NOMO-1 treated with DMSO at 0.1 percent for 48 hours (cell line): ENCODE measurements at regions not wholly inside any gene's neighbourhood (a gene's known extent, or its start where the extent isn't known, plus 50 kb on each side); places are given as distances from the start of the nearest gene placed in this dataset.
"Not testable (repeated sequence)": the region's sequence is repeated elsewhere in the genome, so short reads cannot be mapped to it uniquely, and the experiment has no call there.

Experiments
- DNase-seq: peaks from one replicate; lab custom pipeline; 2025; ENCODE audit not compliant: unreplicated experiment; lab: John Stamatoyannopoulos, UW

DNA sequence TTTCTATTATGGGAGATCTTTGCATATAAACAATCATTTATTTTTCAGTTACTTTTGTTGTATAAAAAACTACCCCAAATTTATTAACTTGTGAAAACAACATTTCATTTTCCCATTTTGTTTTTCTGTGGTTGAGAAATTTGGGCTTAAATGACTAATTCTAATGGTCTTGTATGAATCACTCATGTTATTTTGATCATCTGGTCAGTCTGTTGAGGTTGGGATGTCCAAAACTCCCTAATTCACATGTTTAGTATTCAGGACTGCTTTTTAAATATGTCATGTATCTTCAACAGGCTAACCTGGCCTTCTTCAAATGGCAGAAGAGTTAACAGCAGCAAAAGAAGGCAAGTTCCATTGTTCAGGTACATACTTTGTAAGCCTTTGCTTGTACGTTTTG is 788.1 kb downstream of the TRIB2 start:
- DNase-seq: no peak

DNA sequence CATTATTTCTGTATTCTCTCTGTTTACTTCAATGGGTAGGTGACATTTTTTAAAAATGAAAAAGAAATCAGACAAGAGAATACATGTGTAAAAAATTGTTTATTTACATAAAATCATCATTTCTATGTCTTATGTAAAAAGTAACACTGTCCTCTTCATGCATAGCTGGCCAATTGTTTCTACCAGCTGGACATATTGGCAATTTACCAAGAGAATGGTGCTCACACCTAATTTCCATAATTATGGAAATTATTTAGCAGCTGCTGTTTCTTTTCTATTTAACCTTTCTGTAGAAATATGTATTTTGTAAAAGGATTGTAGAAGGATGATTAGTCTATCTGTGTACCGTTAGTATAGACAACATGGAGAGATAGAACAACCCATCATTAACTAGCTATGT is 791.9 kb downstream of the TRIB2 start:
- no peak for DNase-seq

DNA sequence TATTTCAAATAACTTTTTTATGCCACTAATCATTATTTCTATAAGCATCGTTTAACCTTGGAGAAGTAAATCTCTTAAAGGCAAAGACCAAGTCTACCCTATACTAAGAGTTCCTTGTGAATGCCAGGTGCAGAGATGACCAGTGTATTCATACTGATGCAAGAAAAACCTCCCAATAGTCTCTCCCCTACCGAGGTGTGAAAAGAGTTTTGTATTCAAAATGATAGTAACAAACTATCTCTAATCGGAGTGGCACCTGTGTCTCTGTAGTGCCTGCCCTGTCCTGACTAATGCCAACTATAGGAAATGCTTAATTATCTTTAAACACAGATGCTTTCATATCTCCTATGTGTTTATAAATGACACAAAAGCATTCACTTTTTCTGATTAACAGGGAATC is 798.5 kb downstream of the TRIB2 start:
- DNase-seq: no peak

DNA sequence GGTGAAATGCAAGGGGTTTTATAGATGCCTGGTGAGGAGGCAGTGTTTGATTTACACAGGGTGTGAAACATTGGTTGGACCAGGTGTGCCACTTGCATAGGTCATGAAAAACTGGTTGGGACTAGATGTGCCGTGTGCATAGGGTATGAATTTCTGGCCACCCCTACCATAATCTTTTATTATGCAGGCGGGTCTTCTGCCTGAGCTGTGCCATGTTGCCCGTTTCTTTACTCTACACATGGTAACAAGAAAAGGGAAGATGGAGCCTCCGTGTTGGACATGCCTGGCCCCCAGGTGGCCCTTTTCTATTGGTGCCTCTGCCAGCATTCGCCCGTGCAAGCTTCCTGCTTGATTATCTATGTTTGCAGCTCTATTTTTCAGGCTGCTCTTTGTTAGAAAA is 805.4 kb downstream of the TRIB2 start:
- no peak for DNase-seq

DNA sequence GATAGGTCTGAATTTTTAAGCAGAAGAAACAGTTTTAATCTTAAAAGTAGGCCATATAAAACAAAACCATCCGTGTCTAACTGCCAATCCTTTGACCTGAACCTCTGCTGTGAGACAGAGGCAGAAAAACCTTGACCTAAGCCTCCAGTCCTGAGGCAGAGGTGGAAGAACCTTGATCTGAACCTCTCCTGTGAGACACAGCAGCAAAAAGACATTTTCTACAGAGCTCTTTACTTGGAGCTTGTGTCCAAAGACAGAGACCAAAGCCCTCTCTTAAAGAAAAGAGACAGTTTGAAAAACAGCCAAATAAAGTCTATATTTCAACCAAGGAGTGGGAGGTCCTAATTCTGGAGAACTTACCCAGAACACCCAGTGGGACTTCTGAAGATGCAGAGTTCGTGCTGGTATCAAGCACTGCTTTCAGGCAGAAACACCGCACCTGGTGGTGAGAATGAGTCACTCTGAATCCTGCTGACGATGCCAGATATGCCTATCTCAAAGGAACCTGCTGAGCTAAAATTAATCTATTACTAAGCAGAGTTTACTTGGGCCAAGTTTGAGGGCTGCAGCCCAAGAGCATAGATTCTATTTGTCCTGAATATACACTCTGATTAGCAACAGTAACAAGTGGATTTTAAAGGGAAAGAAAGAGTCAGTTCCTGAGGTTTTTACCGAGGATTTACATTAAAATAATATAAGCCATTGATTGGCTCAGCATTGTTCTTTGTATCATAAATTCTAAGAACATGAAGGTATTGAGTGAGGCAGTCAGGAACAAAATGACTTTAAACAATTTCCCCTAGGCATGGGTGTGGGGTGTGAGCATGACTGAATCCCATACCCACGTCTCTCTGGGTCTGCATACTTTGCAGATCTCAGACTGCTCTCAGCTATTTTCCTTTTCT is 806.4 kb downstream of the TRIB2 start:
- DNase-seq: no peak

DNA sequence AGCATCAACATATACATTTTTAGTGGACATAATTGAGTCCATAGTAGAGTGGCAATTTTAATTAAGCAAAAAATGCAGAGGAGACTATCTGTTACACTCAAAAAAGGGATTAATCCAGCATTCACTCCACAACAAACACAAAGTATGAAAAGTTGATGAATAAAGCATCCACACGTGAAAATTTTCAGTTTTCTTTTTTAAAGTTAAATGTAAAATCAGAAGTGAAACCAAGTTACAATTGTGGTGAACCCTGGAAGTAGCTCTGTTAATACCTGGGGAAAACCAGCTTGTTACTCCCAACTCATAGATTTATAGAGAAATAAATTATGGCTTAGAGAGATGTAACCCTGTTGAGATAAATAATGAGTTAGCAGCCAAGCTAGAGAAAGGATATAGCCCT is 807.8 kb downstream of the TRIB2 start:
- DNase-seq: no peak

DNA sequence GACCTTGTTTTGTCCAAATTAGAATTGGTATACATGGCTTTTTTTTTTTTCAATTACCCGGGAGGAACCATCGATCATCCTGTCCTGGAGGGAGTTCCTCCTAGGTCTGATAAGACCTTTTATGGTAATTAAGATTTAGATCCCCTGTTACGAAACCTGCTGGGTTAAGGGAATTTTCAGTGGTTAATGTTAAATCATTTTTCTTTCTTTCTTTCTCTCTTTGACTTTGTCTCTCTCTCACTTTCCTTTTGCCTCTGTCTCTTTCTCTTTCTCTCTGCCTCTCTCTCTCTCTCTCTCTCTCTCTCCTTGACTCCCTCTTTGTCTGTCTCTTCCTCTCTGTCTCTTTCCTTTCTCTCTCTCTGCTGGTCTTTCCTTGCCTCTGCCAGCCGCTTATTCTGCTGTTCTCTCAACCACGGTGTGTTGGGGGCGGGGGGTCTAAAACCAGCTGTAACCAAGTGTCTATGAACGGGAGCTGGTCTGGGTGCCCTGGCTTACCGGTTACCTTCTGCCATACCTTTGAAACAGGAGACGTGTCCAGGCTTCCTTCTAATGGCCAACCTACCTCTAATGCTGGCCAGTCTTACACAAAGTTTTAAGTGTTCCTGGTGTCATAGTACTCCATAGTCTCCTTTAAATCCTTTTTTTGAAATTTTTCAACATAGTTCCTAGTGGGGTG is 815.1 kb downstream of the TRIB2 start:
- not testable (repeated sequence) for DNase-seq

DNA sequence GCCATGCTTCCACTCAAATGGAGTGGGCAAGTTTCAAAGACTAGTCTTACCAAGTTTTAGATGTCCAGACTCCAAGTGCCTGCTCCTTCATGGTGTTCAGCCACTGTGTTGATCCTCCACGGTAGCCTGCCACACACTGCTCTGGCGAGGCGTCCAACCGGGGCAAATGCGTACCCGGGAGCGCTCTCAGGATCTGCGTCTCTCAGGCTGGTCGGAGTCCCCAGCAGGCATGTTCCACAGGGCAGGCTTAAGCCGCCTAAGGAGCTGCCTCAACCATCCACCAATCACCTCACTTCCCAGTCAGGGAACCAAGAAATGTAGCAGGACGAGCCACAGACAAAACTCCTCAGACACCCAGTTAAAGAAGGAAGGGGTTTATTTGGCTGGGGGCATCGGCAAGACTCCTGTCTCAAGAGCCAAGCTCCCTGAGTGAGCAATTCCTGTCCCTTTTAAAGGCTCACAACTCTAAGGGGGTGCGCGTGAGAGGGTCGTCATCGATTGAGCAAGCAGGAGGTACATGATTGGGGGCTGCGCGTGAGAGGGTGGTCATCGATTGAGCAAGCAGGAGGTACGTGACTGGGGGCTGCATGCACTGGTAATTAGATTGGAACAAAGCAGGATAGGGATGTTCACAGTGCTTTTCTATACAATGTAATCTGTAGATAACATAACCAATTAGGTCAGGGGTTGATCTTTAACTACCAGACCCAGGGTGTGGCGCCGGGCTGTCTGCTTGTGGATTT is 816.2 kb downstream of the TRIB2 start:
- DNase-seq: not testable (repeated sequence)

DNA sequence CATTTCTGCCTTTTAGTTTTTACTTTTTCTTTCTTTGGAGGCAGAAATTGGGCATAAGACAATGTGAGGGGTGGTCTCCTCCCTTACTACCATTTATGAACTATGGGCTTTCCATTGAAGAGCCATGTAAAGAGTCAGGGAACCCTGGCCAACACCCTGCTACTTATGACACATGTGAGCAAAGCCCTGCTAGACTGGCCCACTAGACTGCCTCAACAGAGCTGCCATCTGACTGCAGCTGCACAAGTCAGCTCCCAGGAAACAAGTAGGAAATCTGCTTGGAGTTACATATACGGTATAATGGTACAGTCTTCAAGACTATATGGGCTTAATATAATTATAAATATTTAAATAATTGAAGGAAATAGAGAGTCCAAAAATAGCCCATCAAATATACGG is 816.8 kb downstream of the TRIB2 start:
- no peak for DNase-seq

DNA sequence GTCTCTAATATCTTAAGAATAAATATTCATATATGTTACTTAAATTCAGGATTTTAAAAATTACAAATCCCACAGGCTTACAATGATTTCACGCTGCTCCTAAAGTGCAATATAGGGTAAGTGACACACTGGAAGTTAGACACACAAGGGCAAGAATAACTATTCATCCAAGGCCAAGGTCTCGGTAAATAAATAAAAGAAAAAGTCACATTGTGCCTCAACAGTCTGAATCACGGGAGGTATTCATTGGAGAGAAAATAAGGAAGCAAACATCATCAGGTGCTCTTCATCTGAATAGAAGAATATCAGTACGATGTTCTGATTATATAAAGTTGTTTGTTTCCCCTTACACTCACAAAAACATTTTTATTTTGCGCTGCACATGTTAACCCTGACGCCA is 820.2 kb downstream of the TRIB2 start:
- no peak for DNase-seq

DNA sequence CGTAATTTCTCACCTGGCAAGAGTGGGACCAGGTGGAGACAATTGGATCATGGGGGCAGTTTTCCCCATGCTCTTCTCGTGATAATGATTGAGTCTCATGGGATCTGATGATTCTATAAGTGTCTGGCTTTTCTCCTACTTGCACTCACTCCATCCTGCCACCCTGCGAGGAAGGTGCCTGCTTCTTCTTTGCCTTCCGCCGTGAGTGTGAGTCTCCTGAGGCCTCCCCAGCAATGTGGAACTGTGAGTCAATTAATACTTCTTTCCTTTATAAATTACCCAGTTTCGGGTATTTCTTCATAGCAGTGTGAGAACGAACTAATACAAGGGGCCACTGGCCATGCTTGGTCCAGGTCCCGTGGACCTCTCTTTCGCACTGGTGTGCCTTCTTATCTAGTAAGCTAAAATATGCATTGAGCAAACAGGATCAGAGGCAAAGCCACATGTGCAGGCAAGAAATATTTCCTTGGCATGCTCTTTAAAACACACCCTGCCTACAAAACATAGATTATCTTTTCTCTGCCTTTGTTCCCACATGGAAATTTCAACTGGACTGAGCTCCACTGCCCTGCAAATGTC is 821.1 kb downstream of the TRIB2 start:
- no peak for DNase-seq

DNA sequence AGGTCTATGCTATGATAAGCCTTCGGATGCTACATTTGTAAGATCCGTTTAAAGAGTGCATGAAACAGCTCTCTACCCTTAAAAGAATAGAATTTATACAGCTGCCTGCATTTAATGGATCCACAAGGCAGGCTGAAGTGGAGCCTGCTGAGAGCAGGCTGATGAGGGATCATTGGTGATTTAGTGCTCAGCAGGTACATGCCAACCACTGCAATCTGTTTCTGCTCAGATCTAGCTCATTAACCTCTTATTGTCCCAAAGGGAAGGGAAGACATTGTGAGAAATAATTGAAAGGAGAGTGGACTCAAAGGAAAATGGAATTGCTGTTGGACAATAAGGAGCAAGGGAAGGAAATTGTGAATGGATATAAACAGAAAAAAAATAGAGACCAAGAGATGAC is 822.6 kb downstream of the TRIB2 start:
- DNase-seq: no peak

DNA sequence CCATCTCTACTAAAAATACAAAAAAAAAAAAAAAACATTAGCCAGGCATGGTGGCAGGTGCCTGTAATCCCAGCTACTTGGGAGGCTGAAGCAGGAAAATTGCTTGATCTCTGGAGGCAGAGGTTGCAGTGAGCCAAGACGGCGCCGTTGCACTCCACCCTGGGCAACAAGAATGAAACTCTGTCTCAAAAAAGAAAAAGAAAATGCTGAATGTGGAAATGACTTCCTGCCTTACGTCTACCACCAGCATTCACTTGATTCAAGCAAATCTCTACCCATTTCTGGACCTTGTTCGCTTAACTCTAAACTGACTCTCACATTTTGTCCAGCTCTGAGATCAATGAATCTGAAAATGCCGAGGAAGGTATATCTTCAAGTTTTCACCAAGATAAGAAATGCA is 825.3 kb downstream of the TRIB2 start:
- no peak for DNase-seq

DNA sequence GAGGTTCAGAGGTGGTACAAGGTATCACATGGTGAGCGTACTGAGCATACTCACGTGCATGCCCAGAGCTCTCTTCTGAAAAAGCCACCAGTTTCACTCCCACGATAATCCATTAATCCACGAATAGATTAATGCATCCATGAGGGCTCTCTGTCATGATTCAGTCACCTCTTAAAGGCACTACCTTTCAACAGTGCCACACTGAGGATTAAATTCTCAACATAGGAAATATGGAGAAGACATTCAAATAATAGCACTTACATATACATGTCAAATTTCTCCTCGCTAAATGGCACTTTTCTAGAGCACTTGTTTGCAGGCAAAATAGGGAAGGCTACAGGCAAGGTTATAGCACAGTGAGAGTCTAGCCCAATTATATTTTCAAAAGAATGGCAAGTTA is 825.9 kb downstream of the TRIB2 start:
- DNase-seq: no peak

DNA sequence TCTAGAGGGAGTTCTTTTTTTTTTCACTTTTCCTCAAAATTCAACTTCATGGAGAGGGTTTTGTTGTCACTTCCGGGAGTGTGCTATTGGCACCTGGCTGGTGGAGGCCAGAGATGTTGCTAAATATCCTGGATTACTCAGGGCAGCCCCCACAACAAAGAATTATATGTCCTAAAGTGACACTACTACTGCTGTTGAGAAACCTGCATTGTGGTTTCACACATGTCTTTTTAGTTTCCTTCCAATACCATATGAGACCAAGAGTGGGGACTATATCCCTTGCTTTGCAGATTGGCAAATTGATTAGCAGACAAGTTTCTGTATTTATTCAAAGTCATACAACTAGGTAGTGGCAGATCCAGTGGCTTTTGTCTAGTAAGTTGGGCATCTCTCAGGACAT is 826.8 kb downstream of the TRIB2 start:
- peak; percentile 38 for DNase-seq

DNA sequence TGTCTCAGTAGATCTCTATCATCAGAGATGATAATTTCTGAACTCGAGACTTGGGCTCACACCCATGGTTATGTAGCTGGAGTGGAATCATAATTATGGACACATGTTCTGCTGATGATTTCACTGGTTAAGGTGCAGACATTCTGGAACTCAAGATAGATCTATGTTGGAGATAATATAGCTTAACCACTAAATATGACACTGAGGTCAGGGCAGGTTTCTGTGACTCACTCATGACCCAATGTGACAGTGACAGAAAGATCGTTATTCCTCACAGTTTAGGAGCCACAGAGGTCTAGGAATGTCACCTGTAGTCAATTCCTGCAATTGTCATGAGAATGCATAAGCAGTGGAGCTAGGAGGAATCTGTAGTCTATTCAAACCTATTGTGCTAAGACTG is 828.6 kb downstream of the TRIB2 start:
- no peak for DNase-seq

DNA sequence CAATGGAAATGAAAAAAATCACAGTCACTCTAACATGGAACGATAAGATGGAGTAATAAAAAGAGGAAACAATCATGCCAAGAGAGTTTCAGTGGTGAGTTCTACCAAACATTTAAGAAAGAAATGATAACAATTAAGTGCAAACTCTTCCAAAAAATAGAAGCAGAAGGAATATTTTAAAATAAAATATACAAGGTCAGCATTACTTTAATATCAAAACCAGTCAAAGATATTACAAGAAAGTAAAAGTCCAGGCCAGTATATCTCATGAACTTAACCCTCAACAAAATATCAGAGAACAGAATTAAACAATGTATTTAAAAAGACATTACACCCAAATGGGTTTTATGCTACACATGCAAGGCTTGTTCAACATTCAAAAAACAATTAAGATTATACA is 829.4 kb downstream of the TRIB2 start:
- no peak for DNase-seq

DNA sequence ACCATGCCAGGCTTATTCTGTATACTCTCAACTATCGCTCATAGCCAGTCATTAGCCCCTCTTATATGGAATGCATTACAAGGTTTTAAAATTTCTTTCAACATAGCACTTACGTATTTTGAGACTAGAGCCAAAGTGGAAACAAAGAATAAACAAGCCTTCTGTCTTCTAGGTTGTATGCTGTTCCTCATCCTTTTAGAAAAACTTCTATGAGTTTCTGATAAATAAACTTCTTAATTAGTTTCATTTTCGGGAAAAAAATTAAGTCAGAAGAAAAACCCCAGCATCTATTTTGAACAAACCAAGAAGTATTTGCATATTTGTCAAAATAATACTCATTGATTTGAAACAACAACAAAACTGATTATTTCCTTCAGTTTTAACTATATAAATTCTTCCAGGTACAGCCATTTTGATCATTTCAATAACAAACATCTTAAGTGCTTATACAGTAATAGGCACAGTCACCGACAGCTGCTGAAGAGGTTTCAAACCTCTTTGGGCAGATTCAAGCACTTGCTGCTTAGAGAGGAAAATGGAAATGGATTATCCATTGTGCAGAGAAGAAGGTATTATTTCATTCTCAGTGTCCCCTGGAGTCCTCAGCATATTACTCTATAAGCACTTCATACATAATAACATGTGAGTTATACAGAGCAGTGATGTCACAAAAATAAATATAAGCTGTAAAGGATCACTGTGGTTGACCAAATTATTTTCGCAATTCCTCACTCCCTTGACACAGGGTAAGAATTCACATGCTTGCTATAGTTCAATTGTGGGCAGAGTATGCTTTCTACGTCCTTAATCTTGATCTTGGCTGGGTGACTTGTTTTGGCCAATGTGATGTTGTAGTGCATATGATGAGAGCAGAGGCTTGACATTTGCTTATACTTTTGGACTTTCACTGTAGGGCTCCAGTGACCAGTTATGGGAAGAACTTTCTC is 833.8 kb downstream of the TRIB2 start:
- no peak for DNase-seq

DNA sequence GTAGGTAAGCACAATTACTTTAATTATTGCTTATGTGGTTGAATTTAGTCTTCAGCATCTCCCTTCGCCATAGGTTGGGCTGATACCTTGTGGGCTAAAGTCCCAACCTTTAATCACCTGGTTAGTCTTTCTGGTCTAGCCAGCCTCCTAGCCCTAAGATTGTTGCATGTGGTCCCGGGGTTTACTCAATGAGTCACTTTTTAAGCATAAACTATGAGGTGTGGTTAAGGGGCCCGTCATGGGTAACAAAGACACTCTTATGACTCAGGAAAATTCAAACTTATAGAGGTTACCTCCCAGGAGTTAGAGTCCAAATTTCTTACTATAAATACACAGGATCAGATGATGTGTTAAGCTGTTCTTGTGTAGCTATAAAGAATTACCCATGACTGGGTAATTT is 841.6 kb downstream of the TRIB2 start:
- peak; percentile 44 for DNase-seq

DNA sequence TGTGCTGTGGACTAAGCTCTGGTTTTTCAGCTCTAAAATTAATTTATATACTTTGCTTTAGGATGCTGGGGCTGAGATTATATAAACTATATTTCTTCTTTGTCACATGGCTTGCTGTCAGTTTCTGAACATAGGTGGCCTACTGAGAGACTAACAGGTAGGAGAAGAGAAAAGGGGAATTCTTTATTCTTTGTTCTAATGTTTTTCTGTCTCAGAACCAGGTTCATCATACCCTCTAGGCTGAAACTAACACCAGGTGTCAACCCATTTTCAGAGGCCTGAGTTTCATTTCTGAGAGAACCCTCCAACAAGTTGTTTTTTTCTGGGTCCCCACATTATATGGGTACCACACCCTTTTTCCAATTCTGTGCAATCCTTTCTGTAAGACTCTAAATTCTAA is 843.6 kb downstream of the TRIB2 start:
- DNase-seq: no peak
